Kidney (tissue), 13 donors: ENCODE measurements at regions not wholly inside any gene's neighbourhood (a gene's known extent, or its start where the extent isn't known, plus 50 kb on each side); places are given as distances from the start of the nearest gene placed in this dataset.
"Not testable (repeated sequence)": the region's sequence is repeated elsewhere in the genome, so short reads cannot be mapped to it uniquely, and the experiment has no call there.

Experiments used
- DNase-seq, 5 donors: peaks; one replicate each; pipeline ENCODE4 v3.0.0-alpha.2; 2013 to 2020
- FAIRE-seq: peaks from 2 replicates; lab custom pipeline; 2012; peaks lifted over from hg19 to GRCh38; lab: Jason Lieb, UNC
- H3K27ac ChIP-seq, 2 donors: one replicate each; pipeline ENCODE4 v1.7.0; 2013; ENCODE audit warnings: low read depth in 2 of 2, low read length in 2 of 2, inconsistent platforms in 1 of 2
- H3K27me3 ChIP-seq: one replicate; pipeline ENCODE4 v1.7.1; 2013; ENCODE audit warnings: low read length, inconsistent platforms; ENCODE audit not compliant: control insufficient read depth, insufficient read depth
- H3K36me3 ChIP-seq, 3 donors: one replicate each; pipeline versions ENCODE4 v1.7.0 to v1.7.1; 2013; ENCODE audit warnings: low read length in 3 of 3, control low read depth in 1 of 3, inconsistent platforms in 1 of 3; ENCODE audit not compliant: insufficient read depth in 3 of 3, control insufficient read depth in 2 of 3
- H3K4me1 ChIP-seq, 3 donors: one replicate each; pipeline versions ENCODE4 v1.7.0 to v1.7.1; 2013; ENCODE audit warnings: low read length in 3 of 3, inconsistent platforms in 1 of 3, low read depth in 1 of 3; ENCODE audit not compliant: control insufficient read depth in 2 of 3, insufficient read depth in 2 of 3
- H3K4me3 ChIP-seq, 3 donors: one replicate each; pipeline versions ENCODE4 v1.7.0 to v1.8.1; 2013; ENCODE audit warnings: low read length in 3 of 3, control low read depth in 1 of 3, inconsistent platforms in 1 of 3
- H3K9ac ChIP-seq, 3 donors: one replicate each; pipeline versions ENCODE4 v1.7.0 to v1.7.1; 2013; ENCODE audit warnings: low read length in 3 of 3, control low read depth in 1 of 3, inconsistent platforms in 1 of 3
- H3K9me3 ChIP-seq, 3 donors: one replicate each; pipeline versions ENCODE4 v1.7.0 to v1.7.1; 2013; ENCODE audit warnings: low read length in 3 of 3, control low read depth in 1 of 3, inconsistent platforms in 1 of 3; ENCODE audit not compliant: control insufficient read depth in 2 of 3, insufficient read depth in 1 of 3
- intact Hi-C: fragments of 100-400 bp; cut with DNase I; formaldehyde crosslinking; loops from one replicate; pipeline ENCODE4 v1.11.1; 2022
- TF ChIP-seq, protein P1 (sequence below): IDR thresholded peaks from 3 replicates; pipeline ENCODE4 v1.5.1; 2012; ENCODE audit warnings: mild to moderate bottlenecking, moderate library complexity, borderline replicate concordance; ENCODE audit not compliant: insufficient read depth; ENCODE audit errors: extremely low read depth
- donor health status: control.
- donor health status: control.
- donor health status: control.
- donor health status: control.
- donor health status: control.
- donor health status: DM: yes; HTN: yes; CAD: no.
- donor health status: Normal renal cell carcinoma (clear cell type).

DNA sequence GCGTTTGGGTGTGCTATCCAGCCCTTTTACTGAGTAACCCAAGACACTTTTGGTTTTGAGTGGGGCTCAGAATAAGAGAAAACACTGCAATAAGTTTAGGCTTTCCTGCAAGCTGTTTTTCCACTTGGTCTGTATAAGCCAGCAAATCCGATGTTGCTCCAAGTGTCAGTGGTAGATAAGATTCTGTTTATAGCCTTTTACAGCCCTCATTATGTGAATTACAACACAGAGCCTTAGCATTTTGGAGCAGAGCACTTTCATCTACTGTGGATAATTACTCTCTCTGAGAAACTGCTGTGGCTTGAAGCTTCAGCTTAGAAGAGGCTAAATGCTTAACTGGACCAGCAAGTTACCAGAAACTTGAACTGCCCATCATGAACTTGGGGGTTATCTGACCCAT lies 601.1 kb downstream of the JRKL start:
- DNase-seq = peak in 1 of 5 donors; percentile 9
- TF ChIP-seq, protein P1, sequence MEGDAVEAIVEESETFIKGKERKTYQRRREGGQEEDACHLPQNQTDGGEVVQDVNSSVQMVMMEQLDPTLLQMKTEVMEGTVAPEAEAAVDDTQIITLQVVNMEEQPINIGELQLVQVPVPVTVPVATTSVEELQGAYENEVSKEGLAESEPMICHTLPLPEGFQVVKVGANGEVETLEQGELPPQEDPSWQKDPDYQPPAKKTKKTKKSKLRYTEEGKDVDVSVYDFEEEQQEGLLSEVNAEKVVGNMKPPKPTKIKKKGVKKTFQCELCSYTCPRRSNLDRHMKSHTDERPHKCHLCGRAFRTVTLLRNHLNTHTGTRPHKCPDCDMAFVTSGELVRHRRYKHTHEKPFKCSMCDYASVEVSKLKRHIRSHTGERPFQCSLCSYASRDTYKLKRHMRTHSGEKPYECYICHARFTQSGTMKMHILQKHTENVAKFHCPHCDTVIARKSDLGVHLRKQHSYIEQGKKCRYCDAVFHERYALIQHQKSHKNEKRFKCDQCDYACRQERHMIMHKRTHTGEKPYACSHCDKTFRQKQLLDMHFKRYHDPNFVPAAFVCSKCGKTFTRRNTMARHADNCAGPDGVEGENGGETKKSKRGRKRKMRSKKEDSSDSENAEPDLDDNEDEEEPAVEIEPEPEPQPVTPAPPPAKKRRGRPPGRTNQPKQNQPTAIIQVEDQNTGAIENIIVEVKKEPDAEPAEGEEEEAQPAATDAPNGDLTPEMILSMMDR = no peak

DNA sequence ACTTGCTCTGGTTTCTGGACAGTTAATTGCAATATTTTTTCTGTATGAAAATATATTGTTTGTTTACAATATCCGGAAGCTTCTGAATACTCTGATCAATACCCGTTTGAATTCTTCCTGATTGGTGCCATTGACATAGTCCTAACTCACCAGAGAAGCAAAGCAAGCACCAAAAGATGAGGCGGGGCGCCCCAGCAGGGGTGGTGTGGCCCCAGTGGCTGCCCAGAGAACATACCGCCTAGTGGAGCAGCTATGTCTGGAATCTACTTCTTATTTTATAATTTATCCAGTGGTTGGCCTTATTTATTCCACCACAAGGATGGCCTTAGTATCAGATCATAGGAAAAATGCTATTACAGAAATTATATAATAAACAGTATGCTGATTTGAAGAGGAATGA lies 610.7 kb downstream of the JRKL start:
- Histone ChIP-seq H3K36me3 (no peaks in the 10 kb centered on the region), H3K4me1 (no peaks in the 10 kb centered on the region), H3K27me3 (no peaks in the 10 kb centered on the region), H3K27ac (no peak overlapping the region), H3K9me3 (no peaks in the 10 kb centered on the region), H3K4me3 (no peak overlapping the region), H3K9ac (no peak overlapping the region)
- DNase-seq = no peak
- intact Hi-C loops = no loop called here
- FAIRE-seq = no peak
- TF ChIP-seq, protein P1 = no peak

More for the DNA sequence above, 601.1 kb downstream of the JRKL start:
- FAIRE-seq = no peak
- Histone ChIP-seq H3K27me3 (no peaks in the 10 kb centered on the region), H3K9me3 (no peaks in the 10 kb centered on the region), H3K4me3 (no peak overlapping the region), H3K9ac (no peak overlapping the region), H3K4me1 (no peaks in the 10 kb centered on the region), H3K36me3 (no peaks in the 10 kb centered on the region), H3K27ac (no peak overlapping the region)
- intact Hi-C loops = no loop called here

DNA sequence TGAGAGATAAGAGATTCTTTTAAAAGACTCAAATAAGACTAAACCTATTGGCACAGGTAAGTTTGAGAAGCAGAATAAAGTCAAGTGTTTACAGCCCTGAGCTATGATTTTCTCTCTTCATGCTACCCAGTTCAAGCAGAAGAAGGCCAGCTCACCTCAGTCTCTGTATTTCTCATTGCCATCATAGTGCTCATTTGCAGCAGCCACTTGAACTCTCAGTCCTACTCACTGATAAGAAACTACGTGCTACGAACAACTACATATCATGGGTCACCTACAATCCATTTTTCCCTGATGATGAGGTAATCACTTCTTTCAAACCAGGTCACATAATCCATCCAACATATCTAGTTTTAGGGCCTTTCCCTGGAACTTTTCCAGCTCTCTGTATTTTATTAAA lies 617.5 kb downstream of the JRKL start:
- Histone ChIP-seq H3K36me3 (no peaks in the 10 kb centered on the region), H3K9ac (no peak overlapping the region), H3K27ac (no peak overlapping the region), H3K4me1 (no peaks in the 10 kb centered on the region), H3K27me3 (no peaks in the 10 kb centered on the region), H3K9me3 (no peaks in the 10 kb centered on the region), H3K4me3 (no peak overlapping the region)
- TF ChIP-seq, protein P1 = no peak
- FAIRE-seq (no peak), DNase-seq (no peak)
- intact Hi-C loops = no loop called here

DNA sequence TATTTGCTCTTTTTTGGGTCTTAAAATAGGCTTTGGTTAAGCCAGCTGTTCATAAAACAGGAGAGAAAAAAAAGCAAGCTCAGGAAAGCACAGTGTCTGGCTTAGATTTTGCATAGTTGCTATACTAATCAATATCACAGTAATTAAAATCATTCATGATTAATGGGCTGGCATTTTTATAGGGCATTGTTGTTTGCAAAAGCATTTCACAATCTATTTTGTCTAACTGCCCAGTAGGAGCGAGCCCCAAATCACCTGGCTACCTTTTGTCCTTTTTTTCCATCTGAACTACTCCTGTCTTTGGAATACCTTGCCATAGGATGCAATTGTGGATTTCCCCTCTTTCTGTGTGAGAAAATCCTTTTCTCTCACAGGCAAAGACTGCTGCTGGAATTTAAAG lies 619.8 kb downstream of the JRKL start:
- TF ChIP-seq, protein P1 = no peak
- intact Hi-C loops = no loop called here
- Histone ChIP-seq H3K4me3 (no peak overlapping the region), H3K27me3 (no peaks in the 10 kb centered on the region), H3K9me3 (no peaks in the 10 kb centered on the region), H3K4me1 (no peaks in the 10 kb centered on the region), H3K36me3 (no peaks in the 10 kb centered on the region), H3K27ac (no peak overlapping the region), H3K9ac (no peak overlapping the region)
- FAIRE-seq (no peak), DNase-seq (no peak)

DNA sequence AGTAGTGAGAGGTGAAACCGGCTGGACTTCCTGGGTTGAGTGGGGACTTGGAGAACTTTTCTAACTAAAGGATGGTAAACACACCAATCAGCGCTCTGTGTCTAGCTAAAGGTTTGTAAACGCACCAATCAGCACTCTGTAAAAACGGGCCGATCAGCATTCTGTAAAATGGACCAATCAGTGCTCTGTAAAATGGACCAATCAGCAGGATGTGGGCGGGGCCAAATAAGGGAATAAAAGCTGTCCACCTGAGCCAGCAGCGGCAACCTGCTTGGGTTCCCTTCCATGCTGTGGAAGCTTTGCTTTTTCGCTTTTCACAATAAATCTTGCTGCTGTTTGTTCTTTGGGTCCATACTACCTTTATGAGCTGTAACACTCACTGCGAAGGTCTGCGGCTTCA lies 621.2 kb downstream of the JRKL start:
- H3K27ac ChIP-seq, H3K36me3 ChIP-seq, FAIRE-seq, H3K9ac ChIP-seq, H3K27me3 ChIP-seq, H3K4me1 ChIP-seq, intact Hi-C loops, DNase-seq, H3K4me3 ChIP-seq, H3K9me3 ChIP-seq: not testable (repeated sequence)
